Loucy (cell line): ENCODE measurements at regions not wholly inside any gene's neighbourhood (a gene's known extent, or its start where the extent isn't known, plus 50 kb on each side); places are given as distances from the start of the nearest gene placed in this dataset.

ENCODE experiments used
- H2AFZ ChIP-seq: fragments of 200-600 bp; sonication (generic); 2 replicates; pipeline ENCODE4 v1.6.0; 2016; ENCODE audit warnings: antibody characterized with exemption, mild to moderate bottlenecking, low read length, moderate library complexity
- H3F3A ChIP-seq: fragments of 200-600 bp; 2 replicates; pipeline ENCODE4 v1.6.0; 2016; ENCODE audit warnings: antibody characterized with exemption, low read depth, mild to moderate bottlenecking
- H3K27me3 ChIP-seq: fragments of 200-600 bp; sonication (generic); 2 replicates; pipeline ENCODE4 v1.6.1; 2014; ENCODE audit warnings: low read length, mild to moderate bottlenecking; ENCODE audit not compliant: insufficient read depth, poor library complexity, severe bottlenecking
- H3K36me3 ChIP-seq: fragments of 200-600 bp; sonication (generic); 2 replicates; pipeline ENCODE4 v1.6.1; 2016; ENCODE audit warnings: low read length; ENCODE audit not compliant: insufficient read depth
- H3K4me1 ChIP-seq: fragments of 200-600 bp; sonication (generic); 2 replicates; pipeline ENCODE4 v1.5.1; 2014; ENCODE audit warnings: low read length, mild to moderate bottlenecking; ENCODE audit not compliant: insufficient read depth, poor library complexity, severe bottlenecking
- H3K4me2 ChIP-seq: fragments of 200-600 bp; sonication (generic); 2 replicates; pipeline ENCODE4 v1.6.0; 2014; ENCODE audit warnings: antibody characterized with exemption, low read length, low read depth, mild to moderate bottlenecking; ENCODE audit not compliant: poor library complexity, severe bottlenecking
- H3K4me3 ChIP-seq: fragments of 200-600 bp; sonication (generic); 2 replicates; pipeline ENCODE4 v1.5.1; 2014; ENCODE audit warnings: low read length, mild to moderate bottlenecking, mixed read lengths; ENCODE audit not compliant: poor library complexity, severe bottlenecking
- H3K79me2 ChIP-seq: fragments of 200-600 bp; sonication (generic); 2 replicates; pipeline ENCODE4 v1.6.1; 2014; ENCODE audit warnings: low read length; ENCODE audit not compliant: insufficient read depth
- H3K9ac ChIP-seq: fragments of 200-600 bp; sonication (generic); 2 replicates; pipeline ENCODE4 v1.6.0; 2014; ENCODE audit warnings: mild to moderate bottlenecking, low read depth, low read length, moderate library complexity; ENCODE audit not compliant: poor library complexity, severe bottlenecking
- H3K9me2 ChIP-seq: fragments of 200-600 bp; sonication (generic); replicated peaks from 2 replicates; pipeline ENCODE4 v1.6.1; 2016; ENCODE audit warnings: low read depth, low read length, mixed read lengths
- H3K9me3 ChIP-seq: fragments of 200-600 bp; sonication (generic); 2 replicates; pipeline ENCODE4 v1.6.1; 2014; ENCODE audit warnings: mild to moderate bottlenecking, antibody characterized with exemption, low read length, low read depth; ENCODE audit not compliant: insufficient read depth
- H4K20me1 ChIP-seq: fragments of 200-600 bp; sonication (generic); 2 replicates; pipeline ENCODE4 v1.6.0; 2014; ENCODE audit warnings: antibody characterized with exemption, low read length, mild to moderate bottlenecking; ENCODE audit not compliant: insufficient read depth, poor library complexity, severe bottlenecking
- EZH2phosphoT487 ChIP-seq: fragments of 200-600 bp; IDR thresholded peaks from 2 replicates; pipeline ENCODE4 v1.6.1; 2018; ENCODE audit warnings: antibody characterized with exemption, mild to moderate bottlenecking, moderate library complexity, borderline replicate concordance
- TF ChIP-seq, protein P1 (sequence below): fragments of 200-600 bp; sonication (generic); conservative IDR thresholded peaks from 2 replicates; pipeline ENCODE4 v1.5.1; 2014; ENCODE audit warnings: mild to moderate bottlenecking, antibody characterized with exemption, low read length

DNA sequence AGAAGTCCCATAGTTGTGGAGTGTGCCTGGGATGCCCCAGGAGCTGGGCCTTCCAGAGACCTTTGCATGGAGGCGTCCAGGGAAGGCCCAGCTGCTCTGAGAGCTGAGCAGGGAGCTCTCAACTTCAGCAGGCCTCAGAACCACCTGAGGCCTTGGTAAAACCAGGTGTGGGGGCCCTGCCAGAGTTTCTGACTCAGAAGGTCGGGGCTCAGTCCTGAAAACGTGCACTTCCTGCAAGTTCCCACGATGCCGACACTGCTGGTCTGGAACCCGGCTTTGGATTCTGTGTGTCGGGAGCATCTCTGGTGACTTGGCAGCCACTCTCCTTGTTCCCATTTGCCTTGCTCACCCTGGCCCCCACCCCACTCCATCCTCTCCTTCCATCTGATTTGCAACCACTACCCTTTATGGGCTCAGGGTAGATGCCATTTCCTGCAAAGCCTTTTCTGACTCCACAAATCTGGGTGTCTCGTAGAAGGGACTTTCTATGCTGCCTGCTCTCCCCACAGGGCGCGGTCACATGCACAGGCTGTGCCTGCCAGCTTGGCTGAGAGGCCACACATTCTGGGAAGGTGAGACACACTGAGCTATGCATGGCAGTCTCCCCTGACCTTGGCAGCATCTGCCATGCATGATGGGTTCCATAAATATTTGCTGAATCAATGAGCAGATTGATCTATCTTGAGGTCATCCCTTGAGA lies 244.7 kb downstream of the COL4A1 start:
- Histone ChIP-seq H4K20me1 (no peaks in the 10 kb centered on the region), H3K79me2 (no peaks in the 10 kb centered on the region), H3K36me3 (no peaks in the 10 kb centered on the region), H3K4me2 (no peak overlapping the region), H3K9ac (no peak overlapping the region), H3F3A (no peaks in the 10 kb centered on the region), H3K4me3 (no peak overlapping the region), H2AFZ (no peak overlapping the region), H3K4me1 (no peaks in the 10 kb centered on the region), H3K9me3 (no peaks in the 10 kb centered on the region), H3K9me2 (no peaks in the 10 kb centered on the region), H3K27me3 (no peaks in the 10 kb centered on the region)
- TF ChIP-seq EZH2phosphoT487: no peak

DNA sequence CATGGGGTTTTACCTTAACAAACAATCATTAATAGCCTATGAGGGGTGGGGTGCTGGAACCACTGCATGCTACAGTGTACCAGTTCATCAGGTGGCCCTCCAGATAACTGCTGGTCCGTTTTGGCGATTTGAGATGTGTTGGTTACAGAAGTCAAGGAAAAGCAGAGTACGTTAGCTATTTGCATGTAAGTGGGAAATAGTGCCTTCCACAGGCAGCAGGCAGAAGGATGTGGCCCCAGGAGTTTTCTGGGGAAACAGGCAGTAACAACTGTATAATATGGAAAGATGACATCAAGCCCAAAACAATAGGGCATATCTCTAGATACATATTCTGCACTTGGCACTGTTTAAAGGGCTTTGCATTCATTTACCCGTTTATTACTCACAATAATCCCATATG lies 245.7 kb downstream of the COL4A1 start:
- H3K36me3 ChIP-seq: no peaks in the 10 kb centered on the region
- TF ChIP-seq EZH2phosphoT487: no peak
- TF ChIP-seq, protein P1, sequence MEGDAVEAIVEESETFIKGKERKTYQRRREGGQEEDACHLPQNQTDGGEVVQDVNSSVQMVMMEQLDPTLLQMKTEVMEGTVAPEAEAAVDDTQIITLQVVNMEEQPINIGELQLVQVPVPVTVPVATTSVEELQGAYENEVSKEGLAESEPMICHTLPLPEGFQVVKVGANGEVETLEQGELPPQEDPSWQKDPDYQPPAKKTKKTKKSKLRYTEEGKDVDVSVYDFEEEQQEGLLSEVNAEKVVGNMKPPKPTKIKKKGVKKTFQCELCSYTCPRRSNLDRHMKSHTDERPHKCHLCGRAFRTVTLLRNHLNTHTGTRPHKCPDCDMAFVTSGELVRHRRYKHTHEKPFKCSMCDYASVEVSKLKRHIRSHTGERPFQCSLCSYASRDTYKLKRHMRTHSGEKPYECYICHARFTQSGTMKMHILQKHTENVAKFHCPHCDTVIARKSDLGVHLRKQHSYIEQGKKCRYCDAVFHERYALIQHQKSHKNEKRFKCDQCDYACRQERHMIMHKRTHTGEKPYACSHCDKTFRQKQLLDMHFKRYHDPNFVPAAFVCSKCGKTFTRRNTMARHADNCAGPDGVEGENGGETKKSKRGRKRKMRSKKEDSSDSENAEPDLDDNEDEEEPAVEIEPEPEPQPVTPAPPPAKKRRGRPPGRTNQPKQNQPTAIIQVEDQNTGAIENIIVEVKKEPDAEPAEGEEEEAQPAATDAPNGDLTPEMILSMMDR: no peak

DNA sequence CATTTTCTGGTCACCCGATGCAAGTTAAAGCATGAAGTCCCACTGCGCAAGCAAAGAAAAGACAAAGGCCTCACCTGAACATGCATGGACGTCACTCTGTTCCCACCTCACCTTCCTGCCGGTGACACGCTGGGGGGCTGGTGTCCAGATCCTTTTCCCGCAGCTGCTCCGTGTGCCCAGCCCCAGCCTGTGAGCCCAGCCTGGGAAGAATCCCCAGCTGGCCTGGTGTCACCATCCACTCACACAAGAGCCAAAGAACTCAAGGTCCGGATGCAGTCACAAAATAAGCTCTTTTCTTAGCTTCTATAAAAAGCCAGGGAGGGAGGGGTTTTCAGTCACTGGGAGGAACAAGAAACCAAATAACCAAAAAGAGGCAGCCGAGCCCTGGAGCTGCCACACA lies 249.9 kb downstream of the COL4A1 start:
- Histone ChIP-seq H2AFZ (no peak overlapping the region), H3F3A (no peaks in the 10 kb centered on the region), H3K27me3 (no peaks in the 10 kb centered on the region), H3K9me3 (no peaks in the 10 kb centered on the region), H3K4me3 (no peak overlapping the region), H3K9ac (no peak overlapping the region), H3K79me2 (no peaks in the 10 kb centered on the region), H3K4me2 (no peak overlapping the region), H3K36me3 (no peaks in the 10 kb centered on the region), H3K4me1 (no peaks in the 10 kb centered on the region), H3K9me2 (no peaks in the 10 kb centered on the region), H4K20me1 (no peaks in the 10 kb centered on the region)
- TF ChIP-seq EZH2phosphoT487: no peak
- TF ChIP-seq, protein P1: no peak

More for the DNA sequence above, 245.7 kb downstream of the COL4A1 start:
- H3K27me3 ChIP-seq: no peaks in the 10 kb centered on the region
- H3K9ac ChIP-seq: no peak overlapping the region
- no peaks in the 10 kb centered on the region for H3K9me3 ChIP-seq
- no peak overlapping the region for H2AFZ ChIP-seq
- H4K20me1 ChIP-seq: no peaks in the 10 kb centered on the region
- H3K9me2 ChIP-seq: no peaks in the 10 kb centered on the region
- H3K4me1 ChIP-seq: no peaks in the 10 kb centered on the region
- H3F3A ChIP-seq: no peaks in the 10 kb centered on the region
- H3K79me2 ChIP-seq: no peaks in the 10 kb centered on the region
- H3K4me3 ChIP-seq: no peak overlapping the region
- H3K4me2 ChIP-seq: no peak overlapping the region

DNA sequence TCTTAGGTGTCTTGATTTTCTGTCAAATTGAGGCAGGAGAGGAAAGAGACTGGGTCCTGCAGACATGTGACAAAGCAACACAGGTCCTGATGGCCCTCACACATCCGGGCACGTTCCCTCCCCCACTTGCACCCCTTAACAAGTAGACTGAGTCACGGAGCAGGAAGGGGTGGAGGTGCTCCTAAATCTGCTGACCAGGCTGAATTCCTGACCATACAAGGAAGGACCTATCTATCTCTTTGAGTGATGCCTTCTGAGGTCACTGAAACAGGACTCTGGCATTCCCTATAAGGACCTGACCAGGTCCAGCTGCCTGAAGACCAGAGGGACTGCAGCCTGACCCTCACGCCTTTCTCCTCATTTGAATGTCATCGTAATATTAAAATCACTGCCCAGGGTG lies 250.3 kb downstream of the COL4A1 start:
- no peaks in the 10 kb centered on the region for H3K4me1 ChIP-seq
- H3K4me3 ChIP-seq: no peak overlapping the region
- H4K20me1 ChIP-seq: no peaks in the 10 kb centered on the region
- no peaks in the 10 kb centered on the region for H3K36me3 ChIP-seq
- no peak overlapping the region for H2AFZ ChIP-seq
- no peak overlapping the region for H3K4me2 ChIP-seq
- no peaks in the 10 kb centered on the region for H3F3A ChIP-seq
- no peaks in the 10 kb centered on the region for H3K79me2 ChIP-seq
- H3K27me3 ChIP-seq: no peaks in the 10 kb centered on the region
- no peaks in the 10 kb centered on the region for H3K9me2 ChIP-seq
- TF ChIP-seq, protein P1: no peak
- no peak for TF ChIP-seq EZH2phosphoT487
- H3K9me3 ChIP-seq: no peaks in the 10 kb centered on the region
- no peak overlapping the region for H3K9ac ChIP-seq
